Endothelial cell of umbilical vein (primary cell): ENCODE measurements at regions not wholly inside any gene's neighbourhood (a gene's known extent, or its start where the extent isn't known, plus 50 kb on each side); places are given as distances from the start of the nearest gene placed in this dataset.

ENCODE experiments used
- BruUV-seq: library from RNA; stranded (reverse); fragments of 400-500 nt; replicated peaks from 2 replicates; lab custom pipeline; 2021; lab: Mats Ljungman, UMichigan
- CTCF ChIA-PET: fragments of 300-600, 350-600 bp; sonication (Branson Sonifier 250); formaldehyde crosslinking; loops from one replicate; lab custom pipeline; 2021; ENCODE audit warnings: antibody characterized with exemption, inconsistent platforms; lab: Charles Lee
- POLR2A ChIA-PET: fragments of 300-600, 350-600 bp; sonication (Branson Sonifier 250); formaldehyde crosslinking; loops from one replicate; lab custom pipeline; 2021; ENCODE audit warnings: antibody characterized with exemption, inconsistent platforms; lab: Charles Lee
- DNase-seq: peaks from one replicate; pipeline ENCODE4 v3.0.0-alpha.2; 2011; ENCODE audit warnings: low read depth, low spot score
- FAIRE-seq: peaks from 2 replicates; lab custom pipeline; 2011; peaks lifted over from hg19 to GRCh38; lab: Jason Lieb, UNC
- H2AFZ ChIP-seq: 2 replicates; pipeline ENCODE4 v1.6.0; 2012; ENCODE audit warnings: low read depth, low read length, control low read depth, inconsistent platforms
- H3K27ac ChIP-seq: 2 replicates; pipeline ENCODE4 v1.5.1; 2011; ENCODE audit warnings: low read depth, mild to moderate bottlenecking, control low read depth, low read length, moderate library complexity; ENCODE audit not compliant: insufficient read depth
- H3K27me3 ChIP-seq, 2 experiments: 2 replicates each; pipeline versions ENCODE4 v1.6.0 to v1.6.1; 2011; ENCODE audit warnings: low read length in 2 of 2, mixed read lengths in 1 of 2; ENCODE audit not compliant: control insufficient read depth in 2 of 2, insufficient read depth in 2 of 2
- H3K36me3 ChIP-seq, 2 experiments: 2 replicates in 1 of 2; 3 replicates in 1 of 2; pipeline ENCODE4 v1.5.1; 2011; ENCODE audit warnings: low read length in 2 of 2, mild to moderate bottlenecking in 1 of 2, moderate library complexity in 1 of 2; ENCODE audit not compliant: control insufficient read depth in 2 of 2, insufficient read depth in 2 of 2; ENCODE audit errors: extremely low read depth in 1 of 2
- H3K4me1 ChIP-seq: 3 replicates; pipeline ENCODE4 v1.5.1; 2011; ENCODE audit warnings: mild to moderate bottlenecking, low read length; ENCODE audit not compliant: control insufficient read depth, insufficient read depth; ENCODE audit errors: extremely low read depth
- H3K4me2 ChIP-seq: 2 replicates; pipeline ENCODE4 v1.6.1; 2011; ENCODE audit warnings: low read length, control low read depth, mixed read lengths; ENCODE audit not compliant: insufficient read depth
- H3K4me3 ChIP-seq, 3 experiments: fragments of 200-600 bp in 1 of 3; sonication (generic), shearing (Covaris generic) in 1 of 3; replicated peaks in 1 of 3; 2 replicates each; pipeline ENCODE4 v1.5.1; 2011 to 2016; ENCODE audit warnings: control low read depth in 3 of 3, low read length in 3 of 3, mild to moderate bottlenecking in 2 of 3, inconsistent platforms in 1 of 3, low read depth in 1 of 3, moderate library complexity in 1 of 3; ENCODE audit not compliant: insufficient read depth in 1 of 3
- H3K79me2 ChIP-seq: 2 replicates; pipeline ENCODE4 v1.6.0; 2012; ENCODE audit warnings: low read length, inconsistent platforms; ENCODE audit not compliant: control insufficient read depth, insufficient read depth
- H3K9ac ChIP-seq: replicated peaks from 2 replicates; pipeline ENCODE3; 2011; ENCODE audit warnings: low read length, control low read depth; ENCODE audit not compliant: insufficient read depth; ENCODE audit errors: extremely low read depth
- H3K9me1 ChIP-seq: replicated peaks from 3 replicates; pipeline ENCODE4 v1.6.0; 2011; ENCODE audit warnings: mild to moderate bottlenecking, low read length; ENCODE audit not compliant: control insufficient read depth, insufficient read depth; ENCODE audit errors: extremely low read depth
- H3K9me3 ChIP-seq: replicated peaks from 2 replicates; pipeline ENCODE4 v1.5.1; 2012; ENCODE audit warnings: low read length, inconsistent platforms; ENCODE audit not compliant: control insufficient read depth, insufficient read depth
- H4K20me1 ChIP-seq: replicated peaks from 2 replicates; pipeline ENCODE3; 2011; ENCODE audit warnings: mild to moderate bottlenecking, low read length; ENCODE audit not compliant: control insufficient read depth, insufficient read depth; ENCODE audit errors: extremely low read depth
- CTCF ChIP-seq, 2 donors: IDR thresholded peaks; 1 replicate in 1 of 2; 2 replicates in 1 of 2; pipeline ENCODE4 v1.5.1; 2011; ENCODE audit warnings: low read length in 2 of 2, mild to moderate bottlenecking in 2 of 2, moderate library complexity in 2 of 2, control low read depth in 1 of 2, inconsistent platforms in 1 of 2, low read depth in 1 of 2; ENCODE audit not compliant: insufficient read depth in 1 of 2; ENCODE audit errors: extremely low read depth in 1 of 2
- EZH2 ChIP-seq: IDR thresholded peaks from 2 replicates; pipeline ENCODE4 v1.6.1; 2012; ENCODE audit warnings: borderline replicate concordance, low read depth, mild to moderate bottlenecking, moderate library complexity, low read length, inconsistent platforms; ENCODE audit not compliant: severe bottlenecking
- GATA2 ChIP-seq: IDR thresholded peaks from 2 replicates; pipeline ENCODE4 v1.7.0; 2011; ENCODE audit warnings: low read depth, mild to moderate bottlenecking, moderate library complexity, mixed read lengths, low read length; ENCODE audit not compliant: insufficient read length, insufficient read depth
- JUN ChIP-seq: IDR thresholded peaks from 2 replicates; pipeline ENCODE4 v1.6.1; 2011; ENCODE audit warnings: borderline replicate concordance, low read depth; ENCODE audit not compliant: insufficient read length, insufficient read depth
- POLR2A ChIP-seq: IDR thresholded peaks from 2 replicates; pipeline ENCODE4 v1.6.1; 2012; ENCODE audit warnings: low read depth, mild to moderate bottlenecking, control low read depth, low read length
- dilution Hi-C: fragments of 300-500 bp; cut with MboI; formaldehyde crosslinking; loops from one replicate; pipeline ENCODE4 v1.15.0; 2019; ENCODE audit warnings: low sequenced_read_pairs; ENCODE audit not compliant: extremely low pct_ligation_motif_present
- intact Hi-C: fragments of 100-400 bp; cut with micrococcal nuclease; formaldehyde crosslinking; loops from one replicate; pipeline ENCODE4 v1.10.0; 2022

- Histone ChIP-seq H3K27me3 (peaks cover 0 to 5% of the 10 kb centered on the region in 2 experiments), H3K4me3 (no peak overlapping the region), H3K4me1 (no peaks in the 10 kb centered on the region), H3K9me1 (no peaks in the 10 kb centered on the region), H3K27ac (no peak overlapping the region), H3K4me2 (no peak overlapping the region), H3K36me3 (no peaks in the 10 kb centered on the region), H3K79me2 (no peaks in the 10 kb centered on the region), H2AFZ (no peak overlapping the region), H4K20me1 (no peaks in the 10 kb centered on the region), H3K9ac (no peak overlapping the region), H3K9me3 (no peaks in the 10 kb centered on the region)
- ChIA-PET POLR2A (no interaction called here), CTCF (no interaction called here)
- TF ChIP-seq EZH2, result no peak
- TF ChIP-seq JUN, result no peak
- TF ChIP-seq GATA2, result no peak
- TF ChIP-seq CTCF (IDR thresholded peaks at IDR 0.05; ENCODE audit: extremely low read depth in 1 of 2, insufficient read depth in 1 of 2, low read depth in 1 of 2, low read length in 2 of 2), result no peak
- TF ChIP-seq POLR2A, result no peak
- intact Hi-C loops, result no loop called here
- BruUV-seq, result no TSS peak
- FAIRE-seq (no peak), DNase-seq (no peak)
- dilution Hi-C loops, result no loop called here
These were observed 151.8 kb upstream of the GDNF start for GRCh38 chr5:37991301-37992299.
